C4-2B (cell line): ENCODE measurements at regions not wholly inside any gene's neighbourhood (a gene's known extent, or its start where the extent isn't known, plus 50 kb on each side); places are given as distances from the start of the nearest gene placed in this dataset.

Source experiments
- H3K27ac ChIP-seq: fragments of 450-650 bp; 2 replicates; pipeline ENCODE4 v1.5.1; 2017
- CTCF ChIP-seq: fragments of 450-650 bp; conservative IDR thresholded peaks from 2 replicates; pipeline ENCODE4 v1.5.1; 2017; ENCODE audit warnings: mild to moderate bottlenecking
- ZFX ChIP-seq: fragments of 450-650 bp; IDR thresholded peaks from 2 replicates; pipeline ENCODE4 v1.6.1; 2017

- H3K27ac ChIP-seq = no peak overlapping the region
Measured at GRCh38 chr6:95383878-95384277, 193.5 kb upstream of the MANEA start.

GRCh38 chr6:95384988-95385387 is 192.3 kb upstream of the MANEA start:
- TF ChIP-seq CTCF (no peak), ZFX (no peak)
- no peak overlapping the region for H3K27ac ChIP-seq

More at GRCh38 chr6:95383878-95384277, 193.5 kb upstream of the MANEA start:
- TF ChIP-seq ZFX = no peak
- TF ChIP-seq CTCF = no peak

GRCh38 chr6:95387845-95388244 is 189.5 kb upstream of the MANEA start:
- H3K27ac ChIP-seq = no peak overlapping the region
- TF ChIP-seq CTCF (no peak), ZFX (no peak)

GRCh38 chr6:95404777-95405176 is 172.6 kb upstream of the MANEA start:
- no peak overlapping the region for H3K27ac ChIP-seq
- TF ChIP-seq CTCF = no peak
- no peak for TF ChIP-seq ZFX

GRCh38 chr6:95408111-95408510 is 169.2 kb upstream of the MANEA start:
- no peak for TF ChIP-seq ZFX
- TF ChIP-seq CTCF = no peak
- H3K27ac ChIP-seq = no peak overlapping the region

- no peak for TF ChIP-seq CTCF
- TF ChIP-seq ZFX = no peak
- H3K27ac ChIP-seq = no peak overlapping the region
Measured at GRCh38 chr6:95410168-95410567, 167.2 kb upstream of the MANEA start.

- no peak overlapping the region for H3K27ac ChIP-seq
- peak; percentile 16; the same call in 1 of the 2 replicates for TF ChIP-seq CTCF
- TF ChIP-seq ZFX = no peak
Measured at GRCh38 chr6:95413789-95414188, 163.5 kb upstream of the MANEA start.

- H3K27ac ChIP-seq = no peak overlapping the region
- TF ChIP-seq CTCF = no peak
- TF ChIP-seq ZFX = no peak
Measured at GRCh38 chr6:95417856-95418255, 159.5 kb upstream of the MANEA start.
